ENCODE measurements at regions not wholly inside any gene's neighbourhood (a gene's known extent, or its start where the extent isn't known, plus 50 kb on each side); places are given as distances from the start of the nearest gene placed in this dataset.

DNA sequence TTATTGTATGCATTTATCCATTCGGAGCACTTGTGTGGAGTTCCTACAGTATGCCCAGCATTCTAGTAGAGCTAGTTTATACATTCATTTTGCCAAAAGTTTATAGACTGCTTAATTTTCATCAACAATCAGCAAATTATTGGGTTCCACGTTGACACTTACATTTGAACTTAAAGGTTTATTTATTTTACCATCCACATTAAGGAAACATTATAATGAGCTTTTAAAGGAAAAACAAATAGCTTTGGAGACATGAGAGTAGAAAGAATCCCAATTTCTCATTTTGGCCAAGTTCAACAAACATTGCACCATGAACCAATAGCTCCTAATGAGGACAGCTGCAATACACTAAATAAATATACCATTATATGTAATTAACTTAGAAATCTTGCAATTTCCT lies 501.2 kb upstream of the SMIM21 start:
- TF ChIP-seq POLR2A (IDR thresholded peaks at IDR 0.05) = no peak
- TF ChIP-seq, protein P1, sequence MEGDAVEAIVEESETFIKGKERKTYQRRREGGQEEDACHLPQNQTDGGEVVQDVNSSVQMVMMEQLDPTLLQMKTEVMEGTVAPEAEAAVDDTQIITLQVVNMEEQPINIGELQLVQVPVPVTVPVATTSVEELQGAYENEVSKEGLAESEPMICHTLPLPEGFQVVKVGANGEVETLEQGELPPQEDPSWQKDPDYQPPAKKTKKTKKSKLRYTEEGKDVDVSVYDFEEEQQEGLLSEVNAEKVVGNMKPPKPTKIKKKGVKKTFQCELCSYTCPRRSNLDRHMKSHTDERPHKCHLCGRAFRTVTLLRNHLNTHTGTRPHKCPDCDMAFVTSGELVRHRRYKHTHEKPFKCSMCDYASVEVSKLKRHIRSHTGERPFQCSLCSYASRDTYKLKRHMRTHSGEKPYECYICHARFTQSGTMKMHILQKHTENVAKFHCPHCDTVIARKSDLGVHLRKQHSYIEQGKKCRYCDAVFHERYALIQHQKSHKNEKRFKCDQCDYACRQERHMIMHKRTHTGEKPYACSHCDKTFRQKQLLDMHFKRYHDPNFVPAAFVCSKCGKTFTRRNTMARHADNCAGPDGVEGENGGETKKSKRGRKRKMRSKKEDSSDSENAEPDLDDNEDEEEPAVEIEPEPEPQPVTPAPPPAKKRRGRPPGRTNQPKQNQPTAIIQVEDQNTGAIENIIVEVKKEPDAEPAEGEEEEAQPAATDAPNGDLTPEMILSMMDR (IDR thresholded peaks at IDR 0.05 in 4 of 5, conservative IDR thresholded peaks at IDR 0.05 in 1 of 5) = no peak
